Activated naive CD8-positive, alpha-beta T cell treated with anti-CD3 and anti-CD28 coated beads for 36 hours (primary cell): ENCODE measurements at regions not wholly inside any gene's neighbourhood (a gene's known extent, or its start where the extent isn't known, plus 50 kb on each side); places are given as distances from the start of the nearest gene placed in this dataset.

Experiments used
- DNase-seq: peaks from one replicate; pipeline ENCODE4 v3.0.0; 2021
- H3K27ac Mint-ChIP-seq: one replicate; pipeline ENCODE4 v1.8.0; 2022; ENCODE audit warnings: mild to moderate bottlenecking, moderate library complexity, mixed read lengths
- H3K27me3 Mint-ChIP-seq: one replicate; pipeline ENCODE4 v1.8.0; 2022; ENCODE audit warnings: mild to moderate bottlenecking, mixed read lengths
- H3K36me3 Mint-ChIP-seq: one replicate; pipeline ENCODE4 v1.8.0; 2021; ENCODE audit warnings: mild to moderate bottlenecking, mixed read lengths
- H3K4me1 Mint-ChIP-seq: one replicate; pipeline ENCODE4 v1.8.0; 2021; ENCODE audit warnings: mixed read lengths
- H3K4me3 Mint-ChIP-seq: one replicate; pipeline ENCODE4 v1.8.0; 2022; ENCODE audit warnings: mild to moderate bottlenecking, moderate library complexity, mixed read lengths
- H3K9me3 Mint-ChIP-seq: one replicate; pipeline ENCODE4 v1.8.0; 2022; ENCODE audit warnings: mixed read lengths

DNA sequence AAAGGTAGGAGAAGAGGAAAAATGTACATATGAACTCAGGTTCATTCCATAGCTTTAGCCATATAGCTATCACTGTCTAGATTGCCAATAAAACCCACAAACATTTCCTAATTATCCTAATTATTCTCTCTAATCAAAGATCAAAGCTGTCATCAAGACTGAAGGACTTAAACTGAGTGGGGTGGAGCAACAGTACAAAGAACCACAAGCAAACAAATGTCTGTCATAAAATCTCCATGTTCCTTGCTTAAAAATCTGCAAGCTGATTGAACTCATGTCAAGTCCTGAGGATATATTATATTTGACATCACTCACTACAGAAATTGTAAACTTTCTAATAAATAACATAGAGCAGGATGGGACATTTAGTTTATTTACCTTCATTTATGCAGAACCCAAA lies 315.9 kb downstream of the SNX13 start:
- Mint-ChIP-seq H3K27ac (no peak overlapping the region), H3K4me3 (no peak overlapping the region), H3K9me3 (peaks cover 3% of the 10 kb centered on the region), H3K4me1 (no peaks in the 10 kb centered on the region), H3K27me3 (no peaks in the 10 kb centered on the region), H3K36me3 (no peaks in the 10 kb centered on the region)
- no peak for DNase-seq

DNA sequence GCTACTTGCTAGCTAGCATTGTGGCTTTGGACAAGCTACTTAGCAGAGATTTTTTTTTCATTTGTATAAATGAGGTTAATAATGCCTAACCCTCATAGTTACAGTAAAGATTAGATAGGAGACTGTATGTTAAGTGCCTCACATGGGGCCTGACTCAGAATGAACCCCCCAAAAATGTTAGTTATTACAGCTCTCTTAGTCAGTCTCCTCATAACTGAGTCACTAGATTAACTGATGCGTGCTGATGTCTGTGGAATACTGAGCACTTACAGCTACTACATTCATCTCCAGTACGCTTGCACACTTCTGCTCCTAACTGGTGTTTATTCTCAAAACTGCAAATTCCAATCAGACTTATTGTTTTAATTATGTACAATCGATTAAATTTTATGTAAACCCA lies 315.3 kb downstream of the SNX13 start:
- Mint-ChIP-seq H3K4me3 (no peak overlapping the region), H3K4me1 (no peaks in the 10 kb centered on the region), H3K27ac (no peak overlapping the region), H3K9me3 (peaks cover 3% of the 10 kb centered on the region), H3K27me3 (no peaks in the 10 kb centered on the region), H3K36me3 (no peaks in the 10 kb centered on the region)
- DNase-seq: no peak

DNA sequence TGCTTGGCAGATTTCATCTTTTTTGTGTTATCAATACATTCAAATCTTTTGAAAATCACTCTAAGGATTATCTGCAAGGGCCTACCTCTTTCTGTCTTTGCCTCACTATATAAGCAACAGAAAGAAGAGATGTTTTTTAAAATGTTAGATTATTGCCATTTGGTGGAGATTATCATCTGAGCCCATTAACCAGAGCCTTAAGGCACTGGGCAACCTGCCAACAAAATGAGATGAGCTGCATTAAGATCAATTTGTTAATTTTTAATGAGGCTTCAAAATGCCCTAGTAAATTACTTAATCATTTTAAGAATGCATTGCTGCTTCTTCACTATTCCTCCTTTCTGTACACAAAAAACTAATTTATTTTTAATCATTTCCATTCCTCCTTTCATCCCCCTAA lies 314.1 kb downstream of the SNX13 start:
- peaks cover 2% of the 10 kb centered on the region for H3K9me3 Mint-ChIP-seq
- H3K4me1 Mint-ChIP-seq: no peaks in the 10 kb centered on the region
- H3K27ac Mint-ChIP-seq: no peak overlapping the region

DNA sequence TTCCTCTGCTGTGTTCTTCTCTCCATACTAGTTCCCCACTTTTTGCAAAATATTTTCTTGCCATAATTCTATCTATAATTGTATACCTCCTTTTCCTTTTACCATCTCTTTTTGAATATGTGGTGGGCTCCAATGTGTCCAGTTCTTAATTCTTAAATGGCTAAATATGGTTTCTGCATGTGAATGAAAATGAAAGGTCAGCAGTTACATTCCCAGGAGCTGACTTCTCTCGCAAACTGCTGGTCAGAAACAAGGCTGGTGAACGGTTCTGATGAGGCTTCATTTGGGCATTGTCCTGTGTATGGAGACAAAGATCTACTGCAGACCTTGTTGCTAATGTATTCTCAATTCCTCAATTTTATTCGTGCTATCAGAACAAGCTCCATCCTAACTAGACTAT lies 309.2 kb downstream of the SNX13 start:
- Mint-ChIP-seq H3K27ac (no peak overlapping the region), H3K4me1 (no peaks in the 10 kb centered on the region), H3K36me3 (no peaks in the 10 kb centered on the region), H3K9me3 (no peaks in the 10 kb centered on the region), H3K4me3 (no peak overlapping the region), H3K27me3 (peaks cover 4% of the 10 kb centered on the region)
- no peak for DNase-seq

More for the DNA sequence above, 314.1 kb downstream of the SNX13 start:
- H3K27me3 Mint-ChIP-seq: no peaks in the 10 kb centered on the region
- H3K4me3 Mint-ChIP-seq: no peak overlapping the region
- H3K36me3 Mint-ChIP-seq: no peaks in the 10 kb centered on the region
- no peak for DNase-seq

DNA sequence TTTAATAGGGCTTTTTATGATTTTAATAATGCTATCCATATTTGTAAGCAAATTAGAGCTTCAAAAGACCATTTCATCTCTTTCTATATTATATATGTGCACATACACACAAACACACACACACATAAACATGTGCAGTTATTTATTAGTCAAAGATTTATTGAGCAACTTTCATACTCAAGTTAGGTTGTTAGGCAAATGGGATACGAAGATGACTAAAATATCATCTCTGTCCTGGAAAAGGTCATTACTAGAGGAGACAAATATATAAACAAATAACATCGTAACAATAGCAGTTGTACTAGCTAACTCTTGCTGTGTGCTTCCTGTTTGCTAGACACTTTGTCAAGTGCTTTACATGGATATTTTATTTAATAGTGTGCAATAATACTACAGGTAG lies 307.9 kb downstream of the SNX13 start:
- Mint-ChIP-seq H3K27me3 (peaks cover 10% of the 10 kb centered on the region), H3K4me3 (no peak overlapping the region), H3K36me3 (no peaks in the 10 kb centered on the region), H3K27ac (no peak overlapping the region), H3K9me3 (no peaks in the 10 kb centered on the region), H3K4me1 (no peaks in the 10 kb centered on the region)
- DNase-seq: no peak

DNA sequence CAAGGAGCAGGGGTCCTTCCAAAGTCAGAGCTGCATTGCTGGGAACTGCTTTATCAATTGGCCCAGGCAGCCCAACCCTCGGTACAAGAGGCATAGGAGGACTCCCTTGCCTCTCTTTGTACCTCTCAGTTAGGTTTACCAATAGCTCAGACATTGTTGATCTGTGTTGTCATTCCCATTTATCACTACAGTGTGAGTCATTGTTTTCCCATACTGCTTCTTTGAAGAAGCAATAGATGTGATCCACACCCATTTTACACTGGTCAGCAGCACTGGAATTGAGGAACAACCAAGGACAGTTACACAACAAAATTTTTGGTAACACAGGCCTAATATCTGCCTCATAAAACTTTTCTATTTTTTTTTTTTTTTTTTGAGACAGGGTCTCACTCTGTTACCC lies 307.2 kb downstream of the SNX13 start:
- no peak overlapping the region for H3K4me3 Mint-ChIP-seq
- DNase-seq: no peak
- H3K27me3 Mint-ChIP-seq: peaks cover 10% of the 10 kb centered on the region
- H3K27ac Mint-ChIP-seq: no peak overlapping the region
- H3K4me1 Mint-ChIP-seq: no peaks in the 10 kb centered on the region
- no peaks in the 10 kb centered on the region for H3K36me3 Mint-ChIP-seq
- H3K9me3 Mint-ChIP-seq: no peaks in the 10 kb centered on the region

DNA sequence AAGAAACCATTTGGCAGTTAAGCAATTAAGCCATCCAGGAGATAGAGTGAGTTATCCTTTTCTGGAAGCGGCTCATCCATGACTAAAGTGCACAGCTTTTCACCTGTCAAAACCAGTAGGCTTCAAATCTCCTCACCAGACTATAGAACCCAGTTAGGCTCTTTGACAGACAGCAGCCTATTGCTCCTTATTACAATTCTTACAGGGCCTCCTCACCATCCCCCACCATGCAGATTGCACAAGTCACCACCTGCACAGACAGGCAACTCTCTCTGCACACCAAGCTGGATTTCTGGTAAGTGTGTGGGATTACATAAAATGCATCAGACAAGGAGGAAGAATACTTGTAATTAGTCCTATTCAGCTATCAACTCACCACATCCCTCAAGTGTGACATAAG lies 301.6 kb downstream of the SNX13 start:
- no peaks in the 10 kb centered on the region for H3K9me3 Mint-ChIP-seq
- peaks cover 21% of the 10 kb centered on the region for H3K27me3 Mint-ChIP-seq
- no peak for DNase-seq
- no peak overlapping the region for H3K27ac Mint-ChIP-seq
- H3K4me1 Mint-ChIP-seq: no peaks in the 10 kb centered on the region
- no peaks in the 10 kb centered on the region for H3K36me3 Mint-ChIP-seq
- H3K4me3 Mint-ChIP-seq: no peak overlapping the region

DNA sequence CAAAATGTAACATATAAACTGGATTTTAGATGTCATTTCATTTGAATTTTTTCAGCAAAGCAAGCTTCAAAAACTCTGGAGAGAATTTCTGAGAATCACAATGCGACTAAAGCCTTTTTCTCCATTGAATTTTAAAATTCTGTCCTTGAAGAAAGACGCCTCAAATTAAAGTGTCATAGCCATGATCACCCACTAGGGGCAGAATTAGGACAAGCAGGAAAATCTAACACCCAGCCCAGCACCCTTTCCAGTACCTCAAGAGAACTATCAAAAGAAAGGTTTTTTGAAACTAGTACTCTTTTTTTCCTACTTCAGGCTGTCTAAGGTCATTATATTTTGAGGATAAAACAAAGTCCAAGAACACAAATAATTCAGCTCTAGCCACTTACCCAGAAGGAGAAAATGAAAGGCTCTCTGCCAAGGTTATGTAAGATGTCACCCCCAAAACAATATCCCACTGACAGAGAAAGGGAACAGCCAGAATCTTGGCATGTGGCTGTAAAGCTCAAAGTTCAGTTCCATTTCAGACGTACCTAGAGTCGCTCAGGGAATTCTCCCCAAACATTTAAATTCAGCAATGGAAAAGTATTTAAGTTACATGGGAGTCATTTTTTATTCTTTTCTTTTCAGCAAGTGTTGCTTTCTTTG lies 299.4 kb downstream of the SNX13 start:
- Mint-ChIP-seq H3K27ac (no peak overlapping the region), H3K27me3 (peaks cover 19% of the 10 kb centered on the region), H3K4me3 (no peak overlapping the region), H3K4me1 (no peaks in the 10 kb centered on the region), H3K9me3 (no peaks in the 10 kb centered on the region), H3K36me3 (no peaks in the 10 kb centered on the region)
- no peak for DNase-seq

DNA sequence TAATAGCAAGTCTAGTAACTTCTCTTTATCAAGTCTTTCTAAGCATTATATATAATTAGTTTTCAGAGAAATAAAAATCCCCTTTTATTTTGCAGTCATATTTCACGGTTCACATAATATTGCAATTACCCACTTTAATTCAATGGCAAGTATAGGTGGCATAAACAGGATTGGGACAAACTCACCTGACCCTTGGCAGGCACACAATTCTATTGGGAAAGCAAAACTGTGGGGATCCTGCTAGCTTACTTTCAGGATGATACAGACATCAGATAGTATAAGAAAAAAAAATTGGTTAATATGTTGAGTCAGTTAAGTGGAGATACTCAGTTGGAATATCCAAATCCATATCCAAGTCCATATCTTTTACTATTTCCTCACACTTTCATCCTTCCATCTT lies 294.8 kb downstream of the SNX13 start:
- Mint-ChIP-seq H3K4me3 (no peak overlapping the region), H3K27me3 (peaks cover 10% of the 10 kb centered on the region), H3K27ac (no peak overlapping the region), H3K9me3 (no peaks in the 10 kb centered on the region), H3K36me3 (no peaks in the 10 kb centered on the region), H3K4me1 (no peaks in the 10 kb centered on the region)
- DNase-seq: no peak

DNA sequence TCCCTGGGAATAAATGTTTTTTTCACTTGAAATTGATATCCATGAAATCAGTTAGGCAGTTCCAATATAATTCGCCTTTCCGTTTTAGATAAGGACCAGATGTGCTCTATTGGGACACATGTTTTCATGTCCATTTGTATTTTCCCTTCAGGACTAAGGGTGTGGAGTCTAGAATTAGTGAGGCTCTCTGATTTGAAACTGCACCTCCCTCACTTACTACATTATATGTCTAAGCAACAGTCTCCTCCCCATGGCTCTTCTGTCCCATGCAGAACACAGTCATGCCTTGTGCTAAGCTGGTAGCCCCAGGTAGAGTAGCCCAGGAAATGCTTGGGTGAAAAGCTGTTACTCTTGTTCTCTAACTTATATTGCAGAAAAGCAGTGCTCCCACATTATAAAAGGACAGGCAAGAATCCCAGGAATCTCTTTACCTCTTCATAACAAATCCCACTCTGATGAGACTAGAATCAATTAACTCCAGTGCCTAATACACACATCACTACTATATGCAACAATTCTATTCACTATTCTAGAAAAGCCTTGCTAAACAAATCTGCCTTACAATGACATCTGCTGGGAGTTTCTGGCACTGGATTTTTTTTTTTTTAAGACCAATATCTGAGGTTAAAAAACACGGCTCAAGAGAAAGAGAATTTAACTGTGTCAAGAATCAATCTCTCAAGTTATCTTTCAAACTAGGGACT lies 293.9 kb downstream of the SNX13 start:
- no peaks in the 10 kb centered on the region for H3K36me3 Mint-ChIP-seq
- no peak overlapping the region for H3K27ac Mint-ChIP-seq
- no peak for DNase-seq
- no peaks in the 10 kb centered on the region for H3K4me1 Mint-ChIP-seq
- H3K9me3 Mint-ChIP-seq: no peaks in the 10 kb centered on the region
- H3K27me3 Mint-ChIP-seq: peaks cover 5% of the 10 kb centered on the region
- H3K4me3 Mint-ChIP-seq: no peak overlapping the region

DNA sequence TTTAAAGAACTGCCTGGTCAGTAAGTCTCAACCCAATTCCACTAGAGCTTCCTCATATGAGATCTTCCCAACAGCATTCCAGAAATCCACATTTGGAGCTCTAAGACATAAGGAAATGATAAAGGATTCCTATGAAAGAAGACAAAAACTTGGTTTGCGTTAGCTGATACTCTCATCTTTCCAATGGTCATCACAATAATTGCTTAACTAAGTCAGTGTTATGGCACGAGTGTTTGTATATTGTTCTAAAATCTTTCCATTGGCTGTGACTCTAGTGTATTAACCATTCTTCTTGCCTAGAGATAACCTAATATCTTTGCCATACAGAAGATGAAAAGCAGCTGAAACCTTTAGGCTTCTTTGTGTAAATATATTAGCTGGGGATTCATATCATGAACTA lies 289.0 kb downstream of the SNX13 start:
- no peak for DNase-seq
- H3K36me3 Mint-ChIP-seq: no peaks in the 10 kb centered on the region
- no peaks in the 10 kb centered on the region for H3K9me3 Mint-ChIP-seq
- no peak overlapping the region for H3K4me3 Mint-ChIP-seq
- H3K27ac Mint-ChIP-seq: no peak overlapping the region
- no peaks in the 10 kb centered on the region for H3K4me1 Mint-ChIP-seq
- H3K27me3 Mint-ChIP-seq: peaks cover 12% of the 10 kb centered on the region

DNA sequence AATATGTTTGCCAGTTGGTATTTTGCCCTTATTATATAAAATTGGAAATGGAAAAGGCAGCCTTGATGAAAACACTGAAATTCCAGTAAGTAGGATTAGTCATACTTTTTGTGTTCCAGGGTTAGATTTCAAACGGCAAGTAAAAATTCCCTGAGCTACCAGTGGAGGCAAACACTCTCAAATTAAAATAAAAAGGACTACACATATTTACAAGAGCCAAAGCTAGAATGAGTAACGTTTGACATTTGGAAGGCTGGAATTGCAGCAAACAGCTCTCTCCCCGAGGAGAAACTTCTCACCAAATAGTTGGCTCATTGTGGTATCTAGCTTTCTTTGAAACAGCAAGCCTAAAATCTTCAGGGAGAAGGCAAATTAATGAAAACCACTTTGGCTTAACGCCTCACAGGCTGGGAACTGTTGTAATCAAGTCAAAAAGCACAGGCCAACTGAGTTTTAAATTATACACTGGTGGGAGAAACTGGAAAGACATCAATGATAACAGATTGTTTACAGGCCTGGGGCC lies 288.4 kb downstream of the SNX13 start:
- Mint-ChIP-seq H3K36me3 (no peaks in the 10 kb centered on the region), H3K4me1 (no peaks in the 10 kb centered on the region), H3K4me3 (no peak overlapping the region), H3K9me3 (no peaks in the 10 kb centered on the region), H3K27me3 (peaks cover 12% of the 10 kb centered on the region), H3K27ac (no peak overlapping the region)
- DNase-seq: no peak

DNA sequence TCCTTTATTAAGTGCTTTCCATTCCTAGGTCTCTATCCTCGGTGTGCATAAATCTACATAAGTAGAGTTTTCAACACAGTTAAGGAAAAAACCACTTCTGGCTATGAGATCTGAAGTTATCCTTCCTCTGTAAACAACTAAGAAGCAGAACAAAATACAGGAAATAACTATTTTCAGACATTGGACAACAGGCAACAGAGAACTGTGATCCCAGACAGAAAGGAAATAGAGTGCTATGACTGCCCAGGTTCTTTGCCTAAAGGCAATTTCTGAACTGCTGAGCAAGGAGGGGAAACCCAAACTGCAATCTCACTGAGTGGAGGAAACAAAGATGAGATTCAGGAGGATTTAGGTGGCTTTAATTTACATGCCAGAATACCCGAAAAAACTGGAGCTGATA lies 285.4 kb downstream of the SNX13 start:
- Mint-ChIP-seq H3K36me3 (no peaks in the 10 kb centered on the region), H3K27ac (no peak overlapping the region), H3K9me3 (no peaks in the 10 kb centered on the region), H3K4me3 (no peak overlapping the region), H3K27me3 (peaks cover 7% of the 10 kb centered on the region), H3K4me1 (no peaks in the 10 kb centered on the region)
- no peak for DNase-seq

DNA sequence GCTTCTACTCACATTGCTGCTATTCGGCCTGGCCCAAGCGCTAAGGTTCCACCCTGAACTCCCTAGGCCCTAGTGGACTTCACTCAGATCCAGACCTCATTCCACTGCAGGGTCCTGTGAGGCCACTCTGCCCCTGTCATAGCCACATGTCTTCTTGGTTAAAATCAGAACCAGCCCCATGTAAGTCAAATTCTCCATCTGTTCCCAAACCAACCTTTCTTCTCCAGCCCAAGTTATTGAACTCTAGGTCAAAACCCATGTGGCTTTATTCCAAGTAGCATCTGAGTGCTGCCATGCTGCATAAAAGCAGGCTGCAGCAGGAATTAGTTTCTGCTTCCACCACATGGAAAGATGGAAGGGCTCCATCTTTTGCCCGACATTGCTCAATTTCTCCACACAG lies 281.2 kb downstream of the SNX13 start:
- no peak overlapping the region for H3K4me3 Mint-ChIP-seq

DNA sequence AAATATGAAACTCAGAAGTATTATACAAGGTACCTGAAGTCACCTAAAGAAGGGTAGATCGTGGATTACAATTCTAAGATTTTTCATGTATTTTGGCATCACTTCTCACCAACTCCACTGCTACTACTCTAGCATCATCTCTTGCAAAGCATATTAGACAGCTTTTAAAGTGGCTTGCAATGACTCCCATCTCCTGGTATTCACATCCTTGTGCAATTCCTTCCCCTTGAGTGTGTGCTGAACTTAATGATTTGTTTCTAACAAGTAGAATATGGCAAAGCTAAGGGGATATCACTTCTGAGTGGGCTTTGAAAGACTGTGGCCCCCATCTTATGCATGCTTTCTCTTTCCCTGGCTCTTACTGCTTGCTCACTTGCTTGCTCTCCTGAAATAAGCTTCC lies 280.2 kb downstream of the SNX13 start:
- H3K27ac Mint-ChIP-seq: no peak overlapping the region
- DNase-seq: no peak
- H3K9me3 Mint-ChIP-seq: no peaks in the 10 kb centered on the region
- H3K4me1 Mint-ChIP-seq: no peaks in the 10 kb centered on the region
- H3K27me3 Mint-ChIP-seq: peaks cover 7% of the 10 kb centered on the region
- H3K4me3 Mint-ChIP-seq: no peak overlapping the region
- no peaks in the 10 kb centered on the region for H3K36me3 Mint-ChIP-seq

More for the DNA sequence above, 281.2 kb downstream of the SNX13 start:
- Mint-ChIP-seq H3K9me3 (no peaks in the 10 kb centered on the region), H3K27me3 (peaks cover 7% of the 10 kb centered on the region), H3K36me3 (no peaks in the 10 kb centered on the region), H3K4me1 (no peaks in the 10 kb centered on the region), H3K27ac (no peak overlapping the region)
- no peak for DNase-seq

DNA sequence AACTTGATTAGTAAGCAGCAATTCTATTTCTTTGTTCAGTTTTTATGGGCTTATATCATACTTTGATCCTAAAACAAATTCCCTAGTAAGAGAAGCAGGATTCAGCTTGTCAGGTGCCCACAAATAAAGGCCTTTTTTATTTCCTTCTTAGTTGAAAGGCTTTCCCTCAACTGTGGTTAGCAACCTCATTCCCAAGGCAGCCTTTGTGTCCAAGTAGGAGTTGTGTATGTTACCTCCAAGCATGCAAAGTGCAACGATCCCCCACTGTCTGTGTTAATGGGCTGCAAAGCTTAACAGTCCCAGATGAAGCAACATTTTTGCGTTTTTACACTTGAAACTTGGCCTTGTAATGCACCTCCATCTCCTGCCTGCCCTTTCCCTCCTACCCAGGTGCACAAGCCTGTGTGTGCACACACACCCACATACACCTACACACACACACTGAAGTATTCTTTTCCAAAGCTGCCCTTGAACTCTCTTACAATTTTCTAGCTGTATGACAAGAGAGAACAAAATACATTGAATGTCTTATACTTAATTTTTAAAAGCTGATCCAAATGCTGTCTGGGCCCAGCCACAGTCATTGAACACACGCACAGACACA lies 278.2 kb downstream of the SNX13 start:
- DNase-seq: no peak
- Mint-ChIP-seq H3K9me3 (no peaks in the 10 kb centered on the region), H3K27me3 (peaks cover 4% of the 10 kb centered on the region), H3K4me1 (no peaks in the 10 kb centered on the region), H3K27ac (no peak overlapping the region), H3K4me3 (no peak overlapping the region), H3K36me3 (no peaks in the 10 kb centered on the region)
